ENCODE measurements at regions not wholly inside any gene's neighbourhood (a gene's known extent, or its start where the extent isn't known, plus 50 kb on each side); places are given as distances from the start of the nearest gene placed in this dataset.

- TF ChIP-seq JUN (IDR thresholded peaks at IDR 0.05; ENCODE audit: borderline replicate concordance, insufficient read depth, insufficient read length, low read depth) (no peak), MAX (IDR thresholded peaks at IDR 0.05; ENCODE audit: insufficient read depth, insufficient read length) (no peak), POLR2A (IDR thresholded peaks at IDR 0.05; ENCODE audit: low read depth, low read length) (no peak), POLR2AphosphoS5 (IDR thresholded peaks at IDR 0.05; ENCODE audit: insufficient read depth, low read depth, low read length) (no peak), FOS (IDR thresholded peaks at IDR 0.05; ENCODE audit: borderline replicate concordance, insufficient read depth, low read length) (no peak), CTCF (IDR thresholded peaks at IDR 0.05; ENCODE audit: extremely low read depth in 1 of 2, insufficient read depth in 1 of 2, low read depth in 1 of 2, low read length in 2 of 2) (no peak)
- Histone ChIP-seq H2AFZ (ENCODE audit: low read depth, low read length) (no peak overlapping the region), H3K79me2 (ENCODE audit: control insufficient read depth, insufficient read depth, low read length) (no peaks in the 10 kb centered on the region), H3K27me3 (ENCODE audit: control insufficient read depth in 2 of 2, insufficient read depth in 2 of 2, low read length in 2 of 2) (no peaks in the 10 kb centered on the region), H3K9me3 (replicated peaks; ENCODE audit: control insufficient read depth, insufficient read depth, low read length) (no peaks in the 10 kb centered on the region), H4K20me1 (replicated peaks; ENCODE audit: control insufficient read depth, extremely low read depth, insufficient read depth, low read length) (no peaks in the 10 kb centered on the region), H3K9ac (replicated peaks; ENCODE audit: extremely low read depth, insufficient read depth, low read length) (no peak overlapping the region), H3K4me3 (replicated peaks in 1 of 3; ENCODE audit: insufficient read depth in 1 of 3, low read depth in 1 of 3, low read length in 3 of 3) (no peak overlapping the region), H3K36me3 (ENCODE audit: control insufficient read depth in 2 of 2, extremely low read depth in 1 of 2, insufficient read depth in 2 of 2, low read length in 2 of 2) (no peaks in the 10 kb centered on the region), H3K27ac (ENCODE audit: insufficient read depth, low read depth, low read length) (no peak overlapping the region), H3K4me2 (ENCODE audit: insufficient read depth, low read length) (no peak overlapping the region), H3K4me1 (ENCODE audit: control insufficient read depth, extremely low read depth, insufficient read depth, low read length) (no peaks in the 10 kb centered on the region), H3K9me1 (replicated peaks; ENCODE audit: control insufficient read depth, extremely low read depth, insufficient read depth, low read length) (no peaks in the 10 kb centered on the region)
- intact Hi-C loops (cut with micrococcal nuclease) (no loop called here), dilution Hi-C loops (cut with MboI; ENCODE audit: extremely low pct_ligation_motif_present, low sequenced_read_pairs) (no loop called here)
- ChIA-PET POLR2A (no interaction called here), CTCF (no interaction called here)
- DNase-seq (ENCODE audit: low read depth, low spot score) (no peak), FAIRE-seq (no peak)
- BruUV-seq (replicated peaks): no TSS peak
Measured at GRCh38 chr4:83922402-83922801, 386.5 kb downstream of the GPAT3 start.

DNA sequence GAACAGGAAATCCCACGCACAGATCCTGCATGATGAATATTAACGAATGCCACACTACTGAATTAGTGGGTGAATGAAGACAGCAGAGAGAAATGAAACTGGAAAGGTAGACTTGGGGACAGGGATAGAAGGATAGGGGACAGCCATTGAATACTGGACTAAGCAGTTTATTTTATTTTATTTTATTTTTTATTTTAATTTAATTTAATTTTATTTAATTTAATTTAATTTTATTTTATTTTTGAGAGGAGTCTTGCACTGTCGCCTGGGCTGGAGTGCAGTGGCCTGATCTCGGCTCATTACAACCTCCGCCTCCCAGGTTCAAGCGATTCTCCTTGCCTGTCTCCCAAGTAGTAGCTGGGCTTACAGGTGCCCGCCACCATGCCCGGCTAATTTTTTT, 385.2 kb downstream of the GPAT3 start:
- no peak for DNase-seq (ENCODE audit: low read depth, low spot score)
- no peak overlapping the region for H3K27ac ChIP-seq (ENCODE audit: insufficient read depth, low read depth, low read length)
- CTCF ChIA-PET: no interaction called here
- intact Hi-C loops (cut with micrococcal nuclease): no loop called here
- dilution Hi-C loops (cut with MboI; ENCODE audit: extremely low pct_ligation_motif_present, low sequenced_read_pairs): no loop called here
- FAIRE-seq: no peak
- no peak overlapping the region for H3K9ac ChIP-seq (replicated peaks; ENCODE audit: extremely low read depth, insufficient read depth, low read length)
- no peaks in the 10 kb centered on the region for H3K79me2 ChIP-seq (ENCODE audit: control insufficient read depth, insufficient read depth, low read length)
- no peaks in the 10 kb centered on the region for H4K20me1 ChIP-seq (replicated peaks; ENCODE audit: control insufficient read depth, extremely low read depth, insufficient read depth, low read length)
- BruUV-seq (replicated peaks): no TSS peak
- H3K4me3 ChIP-seq (replicated peaks in 1 of 3; ENCODE audit: insufficient read depth in 1 of 3, low read depth in 1 of 3, low read length in 3 of 3): no peak overlapping the region
- H3K9me3 ChIP-seq (replicated peaks; ENCODE audit: control insufficient read depth, insufficient read depth, low read length): no peaks in the 10 kb centered on the region
- POLR2A ChIA-PET: no interaction called here
- H3K36me3 ChIP-seq (ENCODE audit: control insufficient read depth in 2 of 2, extremely low read depth in 1 of 2, insufficient read depth in 2 of 2, low read length in 2 of 2): no peaks in the 10 kb centered on the region
- no peak for TF ChIP-seq POLR2A (IDR thresholded peaks at IDR 0.05; ENCODE audit: low read depth, low read length)
- TF ChIP-seq MAX (IDR thresholded peaks at IDR 0.05; ENCODE audit: insufficient read depth, insufficient read length): no peak
- no peak for TF ChIP-seq FOS (IDR thresholded peaks at IDR 0.05; ENCODE audit: borderline replicate concordance, insufficient read depth, low read length)
- TF ChIP-seq JUN (IDR thresholded peaks at IDR 0.05; ENCODE audit: borderline replicate concordance, insufficient read depth, insufficient read length, low read depth): no peak
- H3K4me2 ChIP-seq (ENCODE audit: insufficient read depth, low read length): no peak overlapping the region
- no peaks in the 10 kb centered on the region for H3K27me3 ChIP-seq (ENCODE audit: control insufficient read depth in 2 of 2, insufficient read depth in 2 of 2, low read length in 2 of 2)
- no peaks in the 10 kb centered on the region for H3K9me1 ChIP-seq (replicated peaks; ENCODE audit: control insufficient read depth, extremely low read depth, insufficient read depth, low read length)
- H2AFZ ChIP-seq (ENCODE audit: low read depth, low read length): no peak overlapping the region
- no peaks in the 10 kb centered on the region for H3K4me1 ChIP-seq (ENCODE audit: control insufficient read depth, extremely low read depth, insufficient read depth, low read length)
